ENCODE measurements at regions not wholly inside any gene's neighbourhood (a gene's known extent, or its start where the extent isn't known, plus 50 kb on each side); places are given as distances from the start of the nearest gene placed in this dataset.

- H3K36me3 ChIP-seq (ENCODE audit: insufficient read depth), result no peaks in the 10 kb centered on the region
Observed at GRCh38 chr11:111112614-111113013, 132.9 kb upstream of the POU2AF2 start.

GRCh38 chr11:111107501-111107900 is 138.0 kb upstream of the POU2AF2 start:
- no peaks in the 10 kb centered on the region for H3K79me2 ChIP-seq (ENCODE audit: insufficient read depth, low read depth)
- no peak overlapping the region for H3K9ac ChIP-seq
- no peaks in the 10 kb centered on the region for H4K20me1 ChIP-seq (ENCODE audit: insufficient read depth)
- H3K27ac ChIP-seq, result no peak overlapping the region
- no peaks in the 10 kb centered on the region for H3K36me3 ChIP-seq (ENCODE audit: insufficient read depth)
- H3K4me2 ChIP-seq, result no peak overlapping the region
- H3K27me3 ChIP-seq (ENCODE audit: insufficient read depth, low read depth), result no peaks in the 10 kb centered on the region
- H2AFZ ChIP-seq (ENCODE audit: low read depth), result no peak overlapping the region
- no peaks in the 10 kb centered on the region for H3K4me1 ChIP-seq (ENCODE audit: low read depth, poor library complexity, severe bottlenecking)
- TF ChIP-seq CTCF (conservative IDR thresholded peaks at IDR 0.05; ENCODE audit: low read depth, low read length), result no peak
- no peak overlapping the region for H3K4me3 ChIP-seq (IDR thresholded peaks at IDR 0.05; ENCODE audit: insufficient read depth, low read depth, low read length)

More at GRCh38 chr11:111112614-111113013, 132.9 kb upstream of the POU2AF2 start:
- Histone ChIP-seq H4K20me1 (ENCODE audit: insufficient read depth) (no peaks in the 10 kb centered on the region), H3K4me1 (ENCODE audit: low read depth, poor library complexity, severe bottlenecking) (no peaks in the 10 kb centered on the region), H3K79me2 (ENCODE audit: insufficient read depth, low read depth) (no peaks in the 10 kb centered on the region), H3K4me2 (no peak overlapping the region), H3K27ac (no peak overlapping the region), H3K4me3 (IDR thresholded peaks at IDR 0.05; ENCODE audit: insufficient read depth, low read depth, low read length) (no peak overlapping the region), H2AFZ (ENCODE audit: low read depth) (no peak overlapping the region), H3K27me3 (ENCODE audit: insufficient read depth, low read depth) (no peaks in the 10 kb centered on the region), H3K9ac (no peak overlapping the region)
- TF ChIP-seq CTCF (conservative IDR thresholded peaks at IDR 0.05; ENCODE audit: low read depth, low read length), result no peak

GRCh38 chr11:111106641-111107040 is 138.9 kb upstream of the POU2AF2 start:
- Histone ChIP-seq H3K79me2 (ENCODE audit: insufficient read depth, low read depth) (no peaks in the 10 kb centered on the region), H3K36me3 (ENCODE audit: insufficient read depth) (no peaks in the 10 kb centered on the region), H3K27me3 (ENCODE audit: insufficient read depth, low read depth) (no peaks in the 10 kb centered on the region), H4K20me1 (ENCODE audit: insufficient read depth) (no peaks in the 10 kb centered on the region), H2AFZ (ENCODE audit: low read depth) (no peak overlapping the region), H3K9ac (no peak overlapping the region), H3K4me2 (no peak overlapping the region), H3K27ac (no peak overlapping the region), H3K4me3 (IDR thresholded peaks at IDR 0.05; ENCODE audit: insufficient read depth, low read depth, low read length) (no peak overlapping the region), H3K4me1 (ENCODE audit: low read depth, poor library complexity, severe bottlenecking) (no peaks in the 10 kb centered on the region)
- no peak for TF ChIP-seq CTCF (conservative IDR thresholded peaks at IDR 0.05; ENCODE audit: low read depth, low read length)

GRCh38 chr11:111105566-111105965 is 140.0 kb upstream of the POU2AF2 start:
- no peak overlapping the region for H3K4me3 ChIP-seq (IDR thresholded peaks at IDR 0.05; ENCODE audit: insufficient read depth, low read depth, low read length)
- TF ChIP-seq CTCF (conservative IDR thresholded peaks at IDR 0.05; ENCODE audit: low read depth, low read length), result no peak
- H3K27ac ChIP-seq, result no peak overlapping the region
- no peak overlapping the region for H2AFZ ChIP-seq (ENCODE audit: low read depth)
- no peaks in the 10 kb centered on the region for H4K20me1 ChIP-seq (ENCODE audit: insufficient read depth)
- no peaks in the 10 kb centered on the region for H3K79me2 ChIP-seq (ENCODE audit: insufficient read depth, low read depth)
- H3K4me2 ChIP-seq, result no peak overlapping the region
- H3K27me3 ChIP-seq (ENCODE audit: insufficient read depth, low read depth), result no peaks in the 10 kb centered on the region
- no peaks in the 10 kb centered on the region for H3K36me3 ChIP-seq (ENCODE audit: insufficient read depth)
- no peak overlapping the region for H3K9ac ChIP-seq
- H3K4me1 ChIP-seq (ENCODE audit: low read depth, poor library complexity, severe bottlenecking), result no peaks in the 10 kb centered on the region
